ENCODE measurements at regions not wholly inside any gene's neighbourhood (a gene's known extent, or its start where the extent isn't known, plus 50 kb on each side); places are given as distances from the start of the nearest gene placed in this dataset.

DNA sequence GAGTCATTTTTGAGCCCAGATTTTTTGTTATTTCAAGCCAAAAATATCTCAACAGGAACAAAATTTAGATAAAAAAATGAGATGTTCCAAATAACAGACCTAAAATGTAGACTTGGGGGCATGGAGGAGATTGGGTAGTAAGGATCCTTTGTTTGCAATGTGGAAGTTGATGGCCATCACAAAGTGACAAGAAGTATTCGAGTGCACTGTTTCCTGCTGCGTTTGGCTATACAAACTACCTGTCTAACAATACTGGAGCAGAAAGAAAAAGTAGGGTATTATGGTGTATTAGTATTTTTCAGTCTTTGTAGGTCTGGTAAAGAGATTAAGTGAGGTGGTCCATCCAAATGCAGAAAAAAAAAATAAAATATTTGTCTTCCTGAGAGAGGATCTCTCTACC is 284.2 kb downstream of the C3orf38 start:
- Histone ChIP-seq H3K27ac (ENCODE audit: low read length) (no peak overlapping the region), H3K4me1 (ENCODE audit: control insufficient read depth, insufficient read depth, low read length) (no peaks in the 10 kb centered on the region), H3K36me3 (ENCODE audit: control insufficient read depth, insufficient read depth, low read length) (no peaks in the 10 kb centered on the region), H3K4me3 (ENCODE audit: low read depth in 2 of 2, low read length in 2 of 2) (no peak overlapping the region), H3K9me3 (ENCODE audit: control insufficient read depth, insufficient read depth, low read depth, low read length) (no peaks in the 10 kb centered on the region), H3K27me3 (ENCODE audit: control insufficient read depth, insufficient read depth, low read length) (no peaks in the 10 kb centered on the region)
- CTCF ChIA-PET = no interaction called here
- ATAC-seq = no peak
- DNase-seq (ENCODE audit: low read depth, low spot score) = no peak
- in situ Hi-C loops (cut with HindIII; ENCODE audit: low pct_unique_long_range_greater_than_20kb, low sequenced_read_pairs) (no loop called here), intact Hi-C loops (cut with micrococcal nuclease; ENCODE audit: unreplicated experiment) (no loop called here)
- BruUV-seq (replicated peaks) = no TSS peak
- no peak for TF ChIP-seq POLR2AphosphoS5 (IDR thresholded peaks at IDR 0.05; ENCODE audit: low read depth, low read length)
- TF ChIP-seq SIN3A (IDR thresholded peaks at IDR 0.05; ENCODE audit: borderline replicate concordance, insufficient read depth, low read depth, low read length) = no peak
- TF ChIP-seq, protein P1, sequence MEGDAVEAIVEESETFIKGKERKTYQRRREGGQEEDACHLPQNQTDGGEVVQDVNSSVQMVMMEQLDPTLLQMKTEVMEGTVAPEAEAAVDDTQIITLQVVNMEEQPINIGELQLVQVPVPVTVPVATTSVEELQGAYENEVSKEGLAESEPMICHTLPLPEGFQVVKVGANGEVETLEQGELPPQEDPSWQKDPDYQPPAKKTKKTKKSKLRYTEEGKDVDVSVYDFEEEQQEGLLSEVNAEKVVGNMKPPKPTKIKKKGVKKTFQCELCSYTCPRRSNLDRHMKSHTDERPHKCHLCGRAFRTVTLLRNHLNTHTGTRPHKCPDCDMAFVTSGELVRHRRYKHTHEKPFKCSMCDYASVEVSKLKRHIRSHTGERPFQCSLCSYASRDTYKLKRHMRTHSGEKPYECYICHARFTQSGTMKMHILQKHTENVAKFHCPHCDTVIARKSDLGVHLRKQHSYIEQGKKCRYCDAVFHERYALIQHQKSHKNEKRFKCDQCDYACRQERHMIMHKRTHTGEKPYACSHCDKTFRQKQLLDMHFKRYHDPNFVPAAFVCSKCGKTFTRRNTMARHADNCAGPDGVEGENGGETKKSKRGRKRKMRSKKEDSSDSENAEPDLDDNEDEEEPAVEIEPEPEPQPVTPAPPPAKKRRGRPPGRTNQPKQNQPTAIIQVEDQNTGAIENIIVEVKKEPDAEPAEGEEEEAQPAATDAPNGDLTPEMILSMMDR (IDR thresholded peaks at IDR 0.05) = no peak
- TF ChIP-seq, protein P2, sequence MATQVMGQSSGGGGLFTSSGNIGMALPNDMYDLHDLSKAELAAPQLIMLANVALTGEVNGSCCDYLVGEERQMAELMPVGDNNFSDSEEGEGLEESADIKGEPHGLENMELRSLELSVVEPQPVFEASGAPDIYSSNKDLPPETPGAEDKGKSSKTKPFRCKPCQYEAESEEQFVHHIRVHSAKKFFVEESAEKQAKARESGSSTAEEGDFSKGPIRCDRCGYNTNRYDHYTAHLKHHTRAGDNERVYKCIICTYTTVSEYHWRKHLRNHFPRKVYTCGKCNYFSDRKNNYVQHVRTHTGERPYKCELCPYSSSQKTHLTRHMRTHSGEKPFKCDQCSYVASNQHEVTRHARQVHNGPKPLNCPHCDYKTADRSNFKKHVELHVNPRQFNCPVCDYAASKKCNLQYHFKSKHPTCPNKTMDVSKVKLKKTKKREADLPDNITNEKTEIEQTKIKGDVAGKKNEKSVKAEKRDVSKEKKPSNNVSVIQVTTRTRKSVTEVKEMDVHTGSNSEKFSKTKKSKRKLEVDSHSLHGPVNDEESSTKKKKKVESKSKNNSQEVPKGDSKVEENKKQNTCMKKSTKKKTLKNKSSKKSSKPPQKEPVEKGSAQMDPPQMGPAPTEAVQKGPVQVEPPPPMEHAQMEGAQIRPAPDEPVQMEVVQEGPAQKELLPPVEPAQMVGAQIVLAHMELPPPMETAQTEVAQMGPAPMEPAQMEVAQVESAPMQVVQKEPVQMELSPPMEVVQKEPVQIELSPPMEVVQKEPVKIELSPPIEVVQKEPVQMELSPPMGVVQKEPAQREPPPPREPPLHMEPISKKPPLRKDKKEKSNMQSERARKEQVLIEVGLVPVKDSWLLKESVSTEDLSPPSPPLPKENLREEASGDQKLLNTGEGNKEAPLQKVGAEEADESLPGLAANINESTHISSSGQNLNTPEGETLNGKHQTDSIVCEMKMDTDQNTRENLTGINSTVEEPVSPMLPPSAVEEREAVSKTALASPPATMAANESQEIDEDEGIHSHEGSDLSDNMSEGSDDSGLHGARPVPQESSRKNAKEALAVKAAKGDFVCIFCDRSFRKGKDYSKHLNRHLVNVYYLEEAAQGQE (IDR thresholded peaks at IDR 0.05; ENCODE audit: insufficient read depth in 1 of 2, low read depth in 2 of 2, low read length in 1 of 2) = no peak
- no peak for TF ChIP-seq TCF7L2 (IDR thresholded peaks at IDR 0.05; ENCODE audit: low read depth, low read length)
- POLR2A ChIA-PET = no interaction called here

DNA sequence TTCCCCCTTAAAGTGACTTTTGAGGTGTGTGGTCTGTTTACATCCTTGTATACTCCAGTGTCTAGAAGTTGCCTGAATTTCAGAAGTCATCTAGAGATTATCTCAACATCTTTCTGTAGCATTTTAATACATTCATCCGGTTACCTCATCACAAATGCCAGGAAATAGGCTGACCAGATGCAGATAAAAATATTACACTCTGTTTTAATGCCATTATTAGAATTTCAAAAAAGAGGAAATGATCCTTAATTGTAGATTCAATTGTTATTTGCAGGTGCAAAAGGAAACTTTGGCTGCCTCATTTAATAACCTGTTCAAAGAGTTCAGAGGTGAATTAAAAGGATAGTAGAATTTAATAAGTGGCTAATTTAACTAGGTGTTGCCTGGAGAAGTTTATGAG is 290.9 kb downstream of the C3orf38 start:
- Histone ChIP-seq H3K4me3 (ENCODE audit: low read depth in 2 of 2, low read length in 2 of 2) (no peak overlapping the region), H3K27ac (ENCODE audit: low read length) (no peak overlapping the region), H3K4me1 (ENCODE audit: control insufficient read depth, insufficient read depth, low read length) (no peaks in the 10 kb centered on the region), H3K9me3 (ENCODE audit: control insufficient read depth, insufficient read depth, low read depth, low read length) (no peaks in the 10 kb centered on the region), H3K27me3 (ENCODE audit: control insufficient read depth, insufficient read depth, low read length) (no peaks in the 10 kb centered on the region), H3K36me3 (ENCODE audit: control insufficient read depth, insufficient read depth, low read length) (no peaks in the 10 kb centered on the region)
- CTCF ChIA-PET = no interaction called here
- ATAC-seq (no peak), DNase-seq (ENCODE audit: low read depth, low spot score) (no peak)
- POLR2A ChIA-PET = no interaction called here
- BruUV-seq (replicated peaks) = no TSS peak
- intact Hi-C loops (cut with micrococcal nuclease; ENCODE audit: unreplicated experiment) (no loop called here), in situ Hi-C loops (cut with HindIII; ENCODE audit: low pct_unique_long_range_greater_than_20kb, low sequenced_read_pairs) (no loop called here)
- TF ChIP-seq, protein P1 (IDR thresholded peaks at IDR 0.05) = no peak
- TF ChIP-seq SIN3A (IDR thresholded peaks at IDR 0.05; ENCODE audit: borderline replicate concordance, insufficient read depth, low read depth, low read length) = no peak
- TF ChIP-seq, protein P2 (IDR thresholded peaks at IDR 0.05; ENCODE audit: insufficient read depth in 1 of 2, low read depth in 2 of 2, low read length in 1 of 2) = no peak
- TF ChIP-seq TCF7L2 (IDR thresholded peaks at IDR 0.05; ENCODE audit: low read depth, low read length) = no peak
- TF ChIP-seq POLR2AphosphoS5 (IDR thresholded peaks at IDR 0.05; ENCODE audit: low read depth, low read length) = no peak

All from Panc1 (cell line).